ENCODE measurements at regions not wholly inside any gene's neighbourhood (a gene's known extent, or its start where the extent isn't known, plus 50 kb on each side); places are given as distances from the start of the nearest gene placed in this dataset.

- no peaks in the 10 kb centered on the region for H3K9me3 ChIP-seq (replicated peaks; ENCODE audit: control insufficient read depth, insufficient read depth, low read depth, low read length)
- intact Hi-C loops (cut with micrococcal nuclease) (no loop called here), in situ Hi-C loops (cut with MboI) (no loop called here)
- H3K4me1 ChIP-seq (replicated peaks in 1 of 2; ENCODE audit: control insufficient read depth in 2 of 2, insufficient read depth in 2 of 2, low read length in 2 of 2) = no peaks in the 10 kb centered on the region
- H3K9ac ChIP-seq (ENCODE audit: insufficient read depth in 1 of 2, low read depth in 2 of 2, low read length in 2 of 2) = no peak overlapping the region
- no peak overlapping the region for H3K27ac ChIP-seq (ENCODE audit: extremely low read depth, low read depth, low read length)
- no peaks in the 10 kb centered on the region for H3K36me3 ChIP-seq (ENCODE audit: control insufficient read depth, insufficient read depth, low read length)
- 0% methylated on average over 4 of the region's 4 CpGs for WGBS (ENCODE audit: insufficient coverage, low coverage, missing lambda C conversion rate)
- DNase-seq (ENCODE audit: extremely low read depth in 1 of 4, low spot score in 3 of 4) (no peak), FAIRE-seq (no peak), ATAC-seq (no peak)
- H4K20me1 ChIP-seq (replicated peaks; ENCODE audit: control insufficient read depth, insufficient read depth, low read length) = no peaks in the 10 kb centered on the region
- H3K9me1 ChIP-seq (ENCODE audit: control insufficient read depth, insufficient read depth, low read length) = no peaks in the 10 kb centered on the region
- H3K27me3 ChIP-seq (ENCODE audit: control insufficient read depth in 2 of 2, insufficient read depth in 2 of 2, low read length in 2 of 2) = no peaks in the 10 kb centered on the region
- ChIA-PET POLR2A (interaction anchor here (0.8 to 1.0 kb wide), 2 partner anchors 9 to 11 kb away, joined by 3 read pairs; no protein-coding TSS in a partner anchor), CTCF (ENCODE audit: low intra/inter-chr PET ratio) (no interaction called here)
- H2AFZ ChIP-seq (ENCODE audit: low read depth, low read length) = no peak overlapping the region
- TF ChIP-seq, protein P1, sequence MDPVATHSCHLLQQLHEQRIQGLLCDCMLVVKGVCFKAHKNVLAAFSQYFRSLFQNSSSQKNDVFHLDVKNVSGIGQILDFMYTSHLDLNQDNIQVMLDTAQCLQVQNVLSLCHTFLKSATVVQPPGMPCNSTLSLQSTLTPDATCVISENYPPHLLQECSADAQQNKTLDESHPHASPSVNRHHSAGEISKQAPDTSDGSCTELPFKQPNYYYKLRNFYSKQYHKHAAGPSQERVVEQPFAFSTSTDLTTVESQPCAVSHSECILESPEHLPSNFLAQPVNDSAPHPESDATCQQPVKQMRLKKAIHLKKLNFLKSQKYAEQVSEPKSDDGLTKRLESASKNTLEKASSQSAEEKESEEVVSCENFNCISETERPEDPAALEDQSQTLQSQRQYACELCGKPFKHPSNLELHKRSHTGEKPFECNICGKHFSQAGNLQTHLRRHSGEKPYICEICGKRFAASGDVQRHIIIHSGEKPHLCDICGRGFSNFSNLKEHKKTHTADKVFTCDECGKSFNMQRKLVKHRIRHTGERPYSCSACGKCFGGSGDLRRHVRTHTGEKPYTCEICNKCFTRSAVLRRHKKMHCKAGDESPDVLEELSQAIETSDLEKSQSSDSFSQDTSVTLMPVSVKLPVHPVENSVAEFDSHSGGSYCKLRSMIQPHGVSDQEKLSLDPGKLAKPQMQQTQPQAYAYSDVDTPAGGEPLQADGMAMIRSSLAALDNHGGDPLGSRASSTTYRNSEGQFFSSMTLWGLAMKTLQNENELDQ (CRISPR knock-in tag; IDR thresholded peaks at IDR 0.05; ENCODE audit: borderline replicate concordance) = no peak
- TF ChIP-seq ZNF347 (CRISPR knock-in tag; IDR thresholded peaks at IDR 0.05; ENCODE audit: low read depth) (no peak), FOXA1 (IDR thresholded peaks at IDR 0.05; ENCODE audit: borderline replicate concordance) (no peak), EGR1 (conservative IDR thresholded peaks at IDR 0.05) (no peak), HIVEP1 (CRISPR knock-in tag; IDR thresholded peaks at IDR 0.05) (no peak), ZNF354B (CRISPR knock-in tag; IDR thresholded peaks at IDR 0.05) (no peak), ELK3 (CRISPR knock-in tag; IDR thresholded peaks at IDR 0.05) (no peak), POLR2H (tag; IDR thresholded peaks at IDR 0.05; ENCODE audit: low read depth) (no peak), ELK1 (CRISPR knock-in tag; IDR thresholded peaks at IDR 0.05) (no peak), MEIS2 (IDR thresholded peaks at IDR 0.05; ENCODE audit: partially characterized antibody) (no peak), ETV6 (IDR thresholded peaks at IDR 0.05; ENCODE audit: borderline replicate concordance in 1 of 2, low read depth in 2 of 2, low read length in 1 of 2) (no peak), ETV6 (CRISPR knock-in tag; IDR thresholded peaks at IDR 0.05; ENCODE audit: borderline replicate concordance) (no peak), CHD1 (IDR thresholded peaks at IDR 0.05; ENCODE audit: low read length) (no peak), ZBTB8A (IDR thresholded peaks at IDR 0.05; ENCODE audit: partially characterized antibody) (no peak)
- TF ChIP-seq, protein P2, sequence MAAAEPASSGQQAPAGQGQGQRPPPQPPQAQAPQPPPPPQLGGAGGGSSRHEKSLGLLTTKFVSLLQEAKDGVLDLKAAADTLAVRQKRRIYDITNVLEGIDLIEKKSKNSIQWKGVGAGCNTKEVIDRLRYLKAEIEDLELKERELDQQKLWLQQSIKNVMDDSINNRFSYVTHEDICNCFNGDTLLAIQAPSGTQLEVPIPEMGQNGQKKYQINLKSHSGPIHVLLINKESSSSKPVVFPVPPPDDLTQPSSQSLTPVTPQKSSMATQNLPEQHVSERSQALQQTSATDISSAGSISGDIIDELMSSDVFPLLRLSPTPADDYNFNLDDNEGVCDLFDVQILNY (CRISPR knock-in tag; IDR thresholded peaks at IDR 0.05) = no peak
- TF ChIP-seq, protein P3, sequence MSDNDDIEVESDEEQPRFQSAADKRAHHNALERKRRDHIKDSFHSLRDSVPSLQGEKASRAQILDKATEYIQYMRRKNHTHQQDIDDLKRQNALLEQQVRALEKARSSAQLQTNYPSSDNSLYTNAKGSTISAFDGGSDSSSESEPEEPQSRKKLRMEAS (CRISPR knock-in tag; IDR thresholded peaks at IDR 0.05) = no peak
- no TSS peak for BruUV-seq (replicated peaks)
- no peak overlapping the region for H3K4me3 ChIP-seq
- no peak overlapping the region for H3K4me2 ChIP-seq (ENCODE audit: insufficient read depth, low read length)
- H3K79me2 ChIP-seq (ENCODE audit: control insufficient read depth, insufficient read depth, low read length) = no peaks in the 10 kb centered on the region
Observed at GRCh38 chr14:36430169-36430568, 89.9 kb downstream of the NKX2-1 start.
